HEK293T (cell line): ENCODE measurements at regions not wholly inside any gene's neighbourhood (a gene's known extent, or its start where the extent isn't known, plus 50 kb on each side); places are given as distances from the start of the nearest gene placed in this dataset.
"Not testable (repeated sequence)": the region's sequence is repeated elsewhere in the genome, so short reads cannot be mapped to it uniquely, and the experiment has no call there.

ENCODE experiments used
- CTCF ChIA-PET: fragments of 350-600 bp; formaldehyde crosslinking; extraction: SDS; loops from one replicate; lab custom pipeline; 2021; ENCODE audit warnings: antibody characterized with exemption, inconsistent platforms; lab: Yijun Ruan, JAX
- POLR2A ChIA-PET: fragments of 350-600 bp; formaldehyde crosslinking; extraction: SDS; loops from one replicate; lab custom pipeline; 2020; ENCODE audit warnings: antibody characterized with exemption, inconsistent platforms; lab: Yijun Ruan, JAX
- DNase-seq: peaks from one replicate; pipeline ENCODE4 v3.0.0; 2012; ENCODE audit warnings: mixed read lengths; ENCODE audit errors: extremely low spot score
- ARNT ChIP-seq: fragments of 450-650 bp; IDR thresholded peaks from 2 replicates; pipeline ENCODE4 v1.6.1; 2017; ENCODE audit warnings: mild to moderate bottlenecking
- BHLHE40 ChIP-seq: fragments of 450-650 bp; IDR thresholded peaks from 2 replicates; pipeline ENCODE4 v1.6.1; 2016; ENCODE audit warnings: mild to moderate bottlenecking, moderate library complexity, borderline replicate concordance
- CTBP1 ChIP-seq: fragments of 450-650 bp; IDR thresholded peaks from 2 replicates; pipeline ENCODE4 v1.6.1; 2016; ENCODE audit warnings: borderline replicate concordance
- ELF4 ChIP-seq: fragments of 450-650 bp; IDR thresholded peaks from 2 replicates; pipeline ENCODE4 v1.6.1; 2017; ENCODE audit warnings: antibody characterized with exemption
- FOXA1 ChIP-seq: fragments of 450-650 bp; IDR thresholded peaks from 2 replicates; pipeline ENCODE4 v1.6.1; 2016; ENCODE audit warnings: mild to moderate bottlenecking
- FOXK2 ChIP-seq: fragments of 450-650 bp; IDR thresholded peaks from 2 replicates; pipeline ENCODE4 v1.6.1; 2016; ENCODE audit warnings: mild to moderate bottlenecking
- FOXM1 ChIP-seq: fragments of 450-650 bp; IDR thresholded peaks from 2 replicates; pipeline ENCODE4 v1.6.1; 2017; ENCODE audit warnings: mild to moderate bottlenecking, borderline replicate concordance
- HDGF ChIP-seq: fragments of 450-650 bp; IDR thresholded peaks from 2 replicates; pipeline ENCODE4 v1.6.1; 2017; ENCODE audit warnings: antibody characterized with exemption, borderline replicate concordance
- L3MBTL2 ChIP-seq: fragments of 450-650 bp; conservative IDR thresholded peaks from 2 replicates; pipeline ENCODE4 v1.6.1; 2016; ENCODE audit warnings: mild to moderate bottlenecking
- LEF1 ChIP-seq: fragments of 450-650 bp; IDR thresholded peaks from 2 replicates; pipeline ENCODE4 v1.6.1; 2017; ENCODE audit warnings: mild to moderate bottlenecking, borderline replicate concordance
- NFRKB ChIP-seq: fragments of 450-650 bp; IDR thresholded peaks from 2 replicates; pipeline ENCODE4 v1.6.1; 2016; ENCODE audit warnings: mild to moderate bottlenecking, moderate library complexity
- PKNOX1 ChIP-seq: fragments of 450-650 bp; IDR thresholded peaks from 2 replicates; pipeline ENCODE4 v1.6.1; 2016
- SP1 ChIP-seq: fragments of 450-650 bp; IDR thresholded peaks from 2 replicates; pipeline ENCODE4 v1.6.1; 2017
- SUZ12 ChIP-seq: fragments of 450-650 bp; IDR thresholded peaks from 2 replicates; pipeline ENCODE4 v1.6.1; 2016; ENCODE audit warnings: mild to moderate bottlenecking
- TARDBP ChIP-seq: fragments of 450-650 bp; IDR thresholded peaks from 2 replicates; pipeline ENCODE4 v1.6.1; 2016
- ZNF384 ChIP-seq: fragments of 450-650 bp; IDR thresholded peaks from 2 replicates; pipeline ENCODE4 v1.6.1; 2016

GRCh38 chr15:37397266-37398022 lies 297.1 kb upstream of the MEIS2 start:
- no peak for DNase-seq
- POLR2A ChIA-PET, result no interaction called here
- CTCF ChIA-PET, result no interaction called here
- no peak for TF ChIP-seq TARDBP
- no peak for TF ChIP-seq NFRKB
- no peak for TF ChIP-seq PKNOX1
- TF ChIP-seq SUZ12, result no peak
- no peak for TF ChIP-seq BHLHE40
- TF ChIP-seq ARNT, result no peak
- no peak for TF ChIP-seq CTBP1
- TF ChIP-seq SP1, result no peak
- no peak for TF ChIP-seq LEF1
- TF ChIP-seq L3MBTL2, result no peak
- TF ChIP-seq FOXK2, result no peak
- TF ChIP-seq ELF4, result no peak

GRCh38 chr15:37416103-37416502 lies 315.8 kb upstream of the MEIS2 start:
- CTCF ChIA-PET, result no interaction called here
- no peak for TF ChIP-seq CTBP1
- no peak for TF ChIP-seq HDGF
- no peak for TF ChIP-seq NFRKB
- TF ChIP-seq BHLHE40, result no peak
- no peak for DNase-seq
- POLR2A ChIA-PET, result no interaction called here

GRCh38 chr15:37425541-37425940 lies 325.2 kb upstream of the MEIS2 start:
- DNase-seq, result no peak
- POLR2A ChIA-PET, result no interaction called here
- CTCF ChIA-PET, result no interaction called here
- TF ChIP-seq ARNT (no peak), ELF4 (no peak), ZNF384 (no peak), FOXM1 (no peak), LEF1 (no peak), CTBP1 (no peak), L3MBTL2 (no peak), PKNOX1 (no peak), HDGF (no peak), BHLHE40 (no peak), FOXK2 (no peak), FOXA1 (no peak), SP1 (no peak), NFRKB (no peak), SUZ12 (no peak), TARDBP (no peak)

GRCh38 chr15:37427393-37427792 lies 327.0 kb upstream of the MEIS2 start:
- POLR2A ChIA-PET, CTCF ChIA-PET, DNase-seq: not testable (repeated sequence)

- TF ChIP-seq HDGF, result no peak
- TF ChIP-seq ELF4, result no peak
- TF ChIP-seq SP1, result no peak
- TF ChIP-seq FOXA1, result no peak
- no peak for TF ChIP-seq SUZ12
- no peak for TF ChIP-seq PKNOX1
- no peak for TF ChIP-seq L3MBTL2
- TF ChIP-seq NFRKB, result no peak
- no peak for TF ChIP-seq TARDBP
- no peak for TF ChIP-seq ZNF384
- no peak for TF ChIP-seq CTBP1
- TF ChIP-seq ARNT, result no peak
- TF ChIP-seq FOXM1, result no peak
- TF ChIP-seq BHLHE40, result no peak
- no peak for TF ChIP-seq FOXK2
- no peak for TF ChIP-seq LEF1
- ChIA-PET CTCF (no interaction called here), POLR2A (no interaction called here)
- no peak for DNase-seq
Observed at GRCh38 chr15:37446921-37447320, 346.6 kb upstream of the MEIS2 start.

- no peak for TF ChIP-seq ELF4
- TF ChIP-seq TARDBP, result no peak
- no peak for TF ChIP-seq HDGF
- TF ChIP-seq L3MBTL2, result no peak
- no peak for TF ChIP-seq PKNOX1
- TF ChIP-seq SP1, result no peak
- TF ChIP-seq ZNF384, result no peak
- no peak for TF ChIP-seq NFRKB
- ChIA-PET POLR2A (no interaction called here), CTCF (no interaction called here)
- DNase-seq, result no peak
Observed at GRCh38 chr15:37452498-37452897, 352.1 kb upstream of the MEIS2 start.
